IMR-90 (cell line): ENCODE measurements at regions not wholly inside any gene's neighbourhood (a gene's known extent, or its start where the extent isn't known, plus 50 kb on each side); places are given as distances from the start of the nearest gene placed in this dataset.

Source experiments
- ATAC-seq: fragments of 200-7000 bp; cut with Tn5 transposase; 2 replicates; pipeline ENCODE4 v1.9.1; 2020; ENCODE audit warnings: low read depth, mild to moderate bottlenecking, moderate library complexity
- BruUV-seq: library from RNA; stranded (reverse); fragments of 400-500 nt; replicated peaks from 2 replicates; lab custom pipeline; 2021; lab: Mats Ljungman, UMichigan
- CTCF ChIA-PET: fragments of 300-600 bp; formaldehyde crosslinking; extraction: SDS; loops from one replicate; lab custom pipeline; 2021; ENCODE audit warnings: antibody characterized with exemption; lab: Yijun Ruan, JAX
- POLR2A ChIA-PET: fragments of 300-600 bp; sonication (Branson Sonifier 250); formaldehyde crosslinking; loops from one replicate; lab custom pipeline; 2022; ENCODE audit warnings: antibody characterized with exemption; ENCODE audit not compliant: unreplicated experiment; lab: Charles Lee
- DNase-seq: peaks from one replicate; pipeline ENCODE4 v3.0.0; 2013
- H2AFZ ChIP-seq: replicated peaks from 2 replicates; pipeline ENCODE3; 2013; ENCODE audit warnings: low read length, mild to moderate bottlenecking; ENCODE audit not compliant: poor library complexity
- H2AK5ac ChIP-seq: 2 replicates; pipeline ENCODE4 v1.6.1; 2013; ENCODE audit warnings: low read depth, low read length, inconsistent platforms
- H2AK9ac ChIP-seq: replicated peaks from 2 replicates; pipeline ENCODE3; 2013; ENCODE audit warnings: mild to moderate bottlenecking, low read depth, low read length, moderate library complexity; ENCODE audit not compliant: poor library complexity
- H2BK120ac ChIP-seq: 2 replicates; pipeline ENCODE4 v1.6.1; 2013; ENCODE audit warnings: low read depth, low read length, inconsistent platforms
- H2BK15ac ChIP-seq: 3 replicates; pipeline ENCODE4 v1.6.1; 2013; ENCODE audit warnings: low read depth, low read length, inconsistent platforms
- H2BK20ac ChIP-seq: 2 replicates; pipeline ENCODE4 v1.6.1; 2013; ENCODE audit warnings: low read depth, mild to moderate bottlenecking, inconsistent platforms, low read length, moderate library complexity
- H2BK5ac ChIP-seq: 2 replicates; pipeline ENCODE4 v1.6.1; 2013; ENCODE audit warnings: mild to moderate bottlenecking, low read depth, low read length, inconsistent platforms; ENCODE audit not compliant: poor library complexity, severe bottlenecking
- H3K14ac ChIP-seq: replicated peaks from 2 replicates; pipeline ENCODE4 v1.6.1; 2013; ENCODE audit warnings: low read depth, low read length, inconsistent platforms
- H3K18ac ChIP-seq: 2 replicates; pipeline ENCODE4 v1.6.1; 2013; ENCODE audit warnings: low read depth, low read length, control low read depth
- H3K23ac ChIP-seq: 2 replicates; pipeline ENCODE4 v1.6.1; 2013; ENCODE audit warnings: low read depth, low read length, inconsistent platforms
- H3K27ac ChIP-seq: 2 replicates; pipeline ENCODE4 v1.5.1; 2013; ENCODE audit warnings: mild to moderate bottlenecking, control low read depth, low read length; ENCODE audit not compliant: insufficient read depth
- H3K27me3 ChIP-seq: 2 replicates; pipeline ENCODE4 v1.6.1; 2013; ENCODE audit warnings: low read length; ENCODE audit not compliant: control insufficient read depth, insufficient read depth
- H3K36me3 ChIP-seq: 2 replicates; pipeline ENCODE4 v1.6.1; 2013; ENCODE audit warnings: low read length, mixed read lengths; ENCODE audit not compliant: control insufficient read depth, insufficient read depth
- H3K4ac ChIP-seq: 2 replicates; pipeline ENCODE4 v1.6.1; 2013; ENCODE audit warnings: low read depth, low read length, inconsistent platforms
- H3K4me1 ChIP-seq: 2 replicates; pipeline ENCODE4 v1.6.1; 2013; ENCODE audit warnings: low read length, mixed read lengths; ENCODE audit not compliant: control insufficient read depth, insufficient read depth
- H3K4me2 ChIP-seq: 2 replicates; pipeline ENCODE4 v1.6.1; 2013; ENCODE audit warnings: low read depth, mild to moderate bottlenecking, control low read depth, low read length, moderate library complexity
- H3K4me3 ChIP-seq: 2 replicates; pipeline ENCODE4 v1.5.1; 2013; ENCODE audit warnings: low read depth, mild to moderate bottlenecking, control low read depth, low read length, moderate library complexity; ENCODE audit not compliant: insufficient read depth
- H3K56ac ChIP-seq: 2 replicates; pipeline ENCODE4 v1.6.1; 2013; ENCODE audit warnings: low read length, inconsistent platforms; ENCODE audit not compliant: insufficient read depth; ENCODE audit errors: extremely low read depth
- H3K79me1 ChIP-seq, 2 experiments: 2 replicates each; pipeline ENCODE4 v1.6.1; 2013; ENCODE audit warnings: low read length in 2 of 2, inconsistent platforms in 1 of 2, low read depth in 1 of 2
- H3K9ac ChIP-seq: 2 replicates; pipeline ENCODE4 v1.6.1; 2013; ENCODE audit warnings: low read depth, low read length, control low read depth
- H3K9me1 ChIP-seq: 2 replicates; pipeline ENCODE4 v1.6.1; 2013; ENCODE audit warnings: low read length, inconsistent platforms; ENCODE audit not compliant: insufficient read depth
- H3K9me3 ChIP-seq: 2 replicates; pipeline ENCODE4 v1.6.1; 2013; ENCODE audit warnings: low read length; ENCODE audit not compliant: control insufficient read depth, insufficient read depth
- H4K20me1 ChIP-seq: 2 replicates; pipeline ENCODE4 v1.6.1; 2013; ENCODE audit warnings: low read length, inconsistent platforms; ENCODE audit not compliant: insufficient read depth
- H4K5ac ChIP-seq: 2 replicates; pipeline ENCODE4 v1.6.1; 2013; ENCODE audit warnings: mild to moderate bottlenecking, low read depth, low read length, control low read depth
- H4K8ac ChIP-seq, 2 experiments: 2 replicates each; pipeline ENCODE4 v1.6.1; 2013; ENCODE audit warnings: low read depth in 2 of 2, low read length in 2 of 2, control low read depth in 1 of 2, inconsistent platforms in 1 of 2
- H4K91ac ChIP-seq: 2 replicates; pipeline ENCODE4 v1.6.1; 2013; ENCODE audit warnings: low read depth, low read length, inconsistent platforms; ENCODE audit not compliant: insufficient read depth
- BHLHE40 ChIP-seq: fragments of 150-350 bp; IDR thresholded peaks from 2 replicates; pipeline ENCODE4 v1.6.1; 2016; ENCODE audit warnings: mild to moderate bottlenecking, low read depth, low read length
- CEBPB ChIP-seq: IDR thresholded peaks from 2 replicates; pipeline ENCODE4 v1.6.1; 2012; ENCODE audit warnings: low read depth, low read length, improper control_type of control experiment
- CHD1 ChIP-seq: IDR thresholded peaks from 2 replicates; pipeline ENCODE4 v1.6.1; 2012; ENCODE audit warnings: low read depth, low read length, improper control_type of control experiment
- FOS ChIP-seq: fragments of 150-350 bp; IDR thresholded peaks from 2 replicates; pipeline ENCODE4 v1.6.1; 2016; ENCODE audit warnings: low read depth, low read length
- MAFK ChIP-seq: IDR thresholded peaks from 2 replicates; pipeline ENCODE4 v1.6.1; 2012; ENCODE audit warnings: low read depth, low read length, improper control_type of control experiment
- MAZ ChIP-seq: IDR thresholded peaks from 2 replicates; pipeline ENCODE4 v1.6.1; 2012; ENCODE audit warnings: low read depth, mild to moderate bottlenecking, low read length, improper control_type of control experiment, moderate library complexity, borderline replicate concordance
- MXI1 ChIP-seq: IDR thresholded peaks from 2 replicates; pipeline ENCODE4 v1.6.1; 2012; ENCODE audit warnings: low read depth, mild to moderate bottlenecking, low read length, moderate library complexity, borderline replicate concordance
- NFE2L2 ChIP-seq: fragments of 150-350 bp; IDR thresholded peaks from 2 replicates; pipeline ENCODE4 v1.6.1; 2016; ENCODE audit warnings: low read depth, mild to moderate bottlenecking, low read length
- POLR2A ChIP-seq: IDR thresholded peaks from 2 replicates; pipeline ENCODE4 v1.6.1; 2012; ENCODE audit warnings: mild to moderate bottlenecking, low read depth, low read length
- RAD21 ChIP-seq: IDR thresholded peaks from 2 replicates; pipeline ENCODE4 v1.6.1; 2012; ENCODE audit warnings: low read length, improper control_type of control experiment
- RCOR1 ChIP-seq: IDR thresholded peaks from 2 replicates; pipeline ENCODE4 v1.6.1; 2012; ENCODE audit warnings: mild to moderate bottlenecking, low read length, improper control_type of control experiment; ENCODE audit not compliant: insufficient replicate concordance
- RFX5 ChIP-seq: IDR thresholded peaks from 2 replicates; pipeline ENCODE4 v1.8.0; 2012; ENCODE audit warnings: low read depth, mild to moderate bottlenecking, low read length, moderate library complexity
- SMC3 ChIP-seq: fragments of 150-350 bp; IDR thresholded peaks from 2 replicates; pipeline ENCODE4 v1.6.1; 2016; ENCODE audit warnings: low read depth, mild to moderate bottlenecking, antibody characterized with exemption, low read length, moderate library complexity
- WGBS, 2 experiments: methylation state at CpG; one replicate each; pipeline versions ENCODE4 v1.1.5 to v1.1.7; 2013; ENCODE audit warnings: missing lambda C conversion rate in 2 of 2; ENCODE audit not compliant: insufficient read length in 1 of 2; ENCODE audit errors: extremely low coverage in 2 of 2; 5-methylcytosine and 5-hydroxymethylcytosine counted together
- dilution Hi-C: fragments of 300-500 bp; cut with HindIII; formaldehyde crosslinking; loops from one replicate; pipeline ENCODE4 v1.14.3; 2018; ENCODE audit warnings: low sequenced_read_pairs; ENCODE audit not compliant: unreplicated experiment
- in situ Hi-C: fragments of 300-500 bp; cut with MboI; formaldehyde crosslinking; loops from 3 replicates; pipeline ENCODE4 v1.14.3; 2019; ENCODE audit warnings: low sequenced_read_pairs, inconsistent platforms, mixed read lengths
- intact Hi-C: fragments of 100-400 bp; cut with micrococcal nuclease; formaldehyde crosslinking; loops from 2 replicates; pipeline ENCODE4 v1.10.0; 2022
- TF ChIP-seq, protein P1 (sequence below): fragments of 150-350 bp; IDR thresholded peaks from 2 replicates; pipeline ENCODE4 v1.6.1; 2017; ENCODE audit warnings: mild to moderate bottlenecking, antibody characterized with exemption, low read length, low read depth
- TF ChIP-seq, protein P2 (sequence below): conservative IDR thresholded peaks from 2 replicates; pipeline ENCODE4 v1.5.1; 2012; ENCODE audit warnings: mild to moderate bottlenecking, low read depth, low read length, improper control_type of control experiment
- TF ChIP-seq, protein P3 (sequence below): fragments of 150-350 bp; IDR thresholded peaks from 2 replicates; pipeline ENCODE4 v1.6.1; 2016; ENCODE audit warnings: low read depth, mild to moderate bottlenecking, low read length, moderate library complexity, borderline replicate concordance

DNA sequence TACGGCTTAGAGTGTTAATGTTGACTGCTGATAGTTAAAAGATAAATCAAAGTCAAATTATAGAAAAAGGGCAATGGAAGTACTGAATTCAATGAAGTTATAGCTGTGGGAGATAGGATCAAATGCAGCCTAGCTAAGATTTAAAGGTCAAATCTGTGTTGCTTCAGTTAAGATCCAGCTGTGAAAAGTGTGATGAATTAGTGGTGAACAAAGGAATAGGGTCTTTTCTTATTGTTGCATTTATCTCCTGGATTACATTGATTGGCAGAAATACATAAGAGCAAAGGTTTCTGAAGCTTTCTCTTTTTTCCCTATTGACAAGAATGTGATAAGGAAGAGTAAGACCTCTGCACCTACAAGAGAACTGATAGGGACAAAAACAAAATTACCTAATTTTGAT, 1234.6 kb upstream of the ADGRL2 start:
- no peak overlapping the region for H3K4ac ChIP-seq
- H4K20me1 ChIP-seq, result no peaks in the 10 kb centered on the region
- ChIA-PET CTCF (no interaction called here), POLR2A (no interaction called here)
- no peak overlapping the region for H3K23ac ChIP-seq
- no peaks in the 10 kb centered on the region for H3K9me3 ChIP-seq
- H2AK5ac ChIP-seq, result no peak overlapping the region
- H3K9ac ChIP-seq, result no peak overlapping the region
- no peaks in the 10 kb centered on the region for H3K9me1 ChIP-seq
- H3K27ac ChIP-seq, result no peak overlapping the region
- intact Hi-C loops, result no loop called here
- in situ Hi-C loops, result no loop called here
- DNase-seq (no peak), ATAC-seq (no peak)
- H2AK9ac ChIP-seq, result no peak overlapping the region
- WGBS, 2 experiments, result no CpG with 5 or more reads among the region's 1 CpG
- H3K27me3 ChIP-seq, result no peaks in the 10 kb centered on the region
- no peak overlapping the region for H3K56ac ChIP-seq
- H3K14ac ChIP-seq, result no peak overlapping the region
- no peak overlapping the region for H2BK5ac ChIP-seq
- no peak overlapping the region for H3K18ac ChIP-seq
- H2BK20ac ChIP-seq, result no peak overlapping the region
- no peak overlapping the region for H4K8ac ChIP-seq
- TF ChIP-seq, protein P1, sequence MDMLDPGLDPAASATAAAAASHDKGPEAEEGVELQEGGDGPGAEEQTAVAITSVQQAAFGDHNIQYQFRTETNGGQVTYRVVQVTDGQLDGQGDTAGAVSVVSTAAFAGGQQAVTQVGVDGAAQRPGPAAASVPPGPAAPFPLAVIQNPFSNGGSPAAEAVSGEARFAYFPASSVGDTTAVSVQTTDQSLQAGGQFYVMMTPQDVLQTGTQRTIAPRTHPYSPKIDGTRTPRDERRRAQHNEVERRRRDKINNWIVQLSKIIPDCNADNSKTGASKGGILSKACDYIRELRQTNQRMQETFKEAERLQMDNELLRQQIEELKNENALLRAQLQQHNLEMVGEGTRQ, result no peak
- no peak for TF ChIP-seq RCOR1
- TF ChIP-seq SMC3, result no peak
- no peak for TF ChIP-seq RFX5
- TF ChIP-seq, protein P2, sequence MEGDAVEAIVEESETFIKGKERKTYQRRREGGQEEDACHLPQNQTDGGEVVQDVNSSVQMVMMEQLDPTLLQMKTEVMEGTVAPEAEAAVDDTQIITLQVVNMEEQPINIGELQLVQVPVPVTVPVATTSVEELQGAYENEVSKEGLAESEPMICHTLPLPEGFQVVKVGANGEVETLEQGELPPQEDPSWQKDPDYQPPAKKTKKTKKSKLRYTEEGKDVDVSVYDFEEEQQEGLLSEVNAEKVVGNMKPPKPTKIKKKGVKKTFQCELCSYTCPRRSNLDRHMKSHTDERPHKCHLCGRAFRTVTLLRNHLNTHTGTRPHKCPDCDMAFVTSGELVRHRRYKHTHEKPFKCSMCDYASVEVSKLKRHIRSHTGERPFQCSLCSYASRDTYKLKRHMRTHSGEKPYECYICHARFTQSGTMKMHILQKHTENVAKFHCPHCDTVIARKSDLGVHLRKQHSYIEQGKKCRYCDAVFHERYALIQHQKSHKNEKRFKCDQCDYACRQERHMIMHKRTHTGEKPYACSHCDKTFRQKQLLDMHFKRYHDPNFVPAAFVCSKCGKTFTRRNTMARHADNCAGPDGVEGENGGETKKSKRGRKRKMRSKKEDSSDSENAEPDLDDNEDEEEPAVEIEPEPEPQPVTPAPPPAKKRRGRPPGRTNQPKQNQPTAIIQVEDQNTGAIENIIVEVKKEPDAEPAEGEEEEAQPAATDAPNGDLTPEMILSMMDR, result no peak
- no peak for TF ChIP-seq NFE2L2
- TF ChIP-seq FOS, result no peak
- no peak for TF ChIP-seq BHLHE40
- TF ChIP-seq CEBPB, result no peak
- no peak for TF ChIP-seq RAD21
- TF ChIP-seq CHD1, result no peak
- TF ChIP-seq, protein P3, sequence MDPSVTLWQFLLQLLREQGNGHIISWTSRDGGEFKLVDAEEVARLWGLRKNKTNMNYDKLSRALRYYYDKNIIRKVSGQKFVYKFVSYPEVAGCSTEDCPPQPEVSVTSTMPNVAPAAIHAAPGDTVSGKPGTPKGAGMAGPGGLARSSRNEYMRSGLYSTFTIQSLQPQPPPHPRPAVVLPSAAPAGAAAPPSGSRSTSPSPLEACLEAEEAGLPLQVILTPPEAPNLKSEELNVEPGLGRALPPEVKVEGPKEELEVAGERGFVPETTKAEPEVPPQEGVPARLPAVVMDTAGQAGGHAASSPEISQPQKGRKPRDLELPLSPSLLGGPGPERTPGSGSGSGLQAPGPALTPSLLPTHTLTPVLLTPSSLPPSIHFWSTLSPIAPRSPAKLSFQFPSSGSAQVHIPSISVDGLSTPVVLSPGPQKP, result no peak
- no peak for TF ChIP-seq MAFK
- TF ChIP-seq MAZ, result no peak
- no peak for TF ChIP-seq MXI1
- TF ChIP-seq POLR2A, result no peak
- no peak overlapping the region for H4K91ac ChIP-seq
- BruUV-seq, result no TSS peak
- no peak overlapping the region for H3K4me2 ChIP-seq
- H3K4me1 ChIP-seq, result no peaks in the 10 kb centered on the region
- dilution Hi-C loops, result no loop called here
- H2AFZ ChIP-seq, result no peak overlapping the region
- H4K5ac ChIP-seq, result no peak overlapping the region
- H2BK15ac ChIP-seq, result no peak overlapping the region
- H2BK120ac ChIP-seq, result no peak overlapping the region
- no peak overlapping the region for H3K4me3 ChIP-seq
- no peaks in the 10 kb centered on the region for H3K36me3 ChIP-seq
- H3K79me1 ChIP-seq, result no peaks in the 10 kb centered on the region
